ENCODE measurements at regions not wholly inside any gene's neighbourhood (a gene's known extent, or its start where the extent isn't known, plus 50 kb on each side); places are given as distances from the start of the nearest gene placed in this dataset.
A peak's percentile ranks its signal among the peaks of the same experiment; 100 is the strongest.

GRCh38 chr6:97394160-97394748, 111.2 kb upstream of the MMS22L start:
- DNase-seq = peak; percentile 70
- no peak for TF ChIP-seq POLR2A (IDR thresholded peaks at IDR 0.05)
- TF ChIP-seq, protein P1, sequence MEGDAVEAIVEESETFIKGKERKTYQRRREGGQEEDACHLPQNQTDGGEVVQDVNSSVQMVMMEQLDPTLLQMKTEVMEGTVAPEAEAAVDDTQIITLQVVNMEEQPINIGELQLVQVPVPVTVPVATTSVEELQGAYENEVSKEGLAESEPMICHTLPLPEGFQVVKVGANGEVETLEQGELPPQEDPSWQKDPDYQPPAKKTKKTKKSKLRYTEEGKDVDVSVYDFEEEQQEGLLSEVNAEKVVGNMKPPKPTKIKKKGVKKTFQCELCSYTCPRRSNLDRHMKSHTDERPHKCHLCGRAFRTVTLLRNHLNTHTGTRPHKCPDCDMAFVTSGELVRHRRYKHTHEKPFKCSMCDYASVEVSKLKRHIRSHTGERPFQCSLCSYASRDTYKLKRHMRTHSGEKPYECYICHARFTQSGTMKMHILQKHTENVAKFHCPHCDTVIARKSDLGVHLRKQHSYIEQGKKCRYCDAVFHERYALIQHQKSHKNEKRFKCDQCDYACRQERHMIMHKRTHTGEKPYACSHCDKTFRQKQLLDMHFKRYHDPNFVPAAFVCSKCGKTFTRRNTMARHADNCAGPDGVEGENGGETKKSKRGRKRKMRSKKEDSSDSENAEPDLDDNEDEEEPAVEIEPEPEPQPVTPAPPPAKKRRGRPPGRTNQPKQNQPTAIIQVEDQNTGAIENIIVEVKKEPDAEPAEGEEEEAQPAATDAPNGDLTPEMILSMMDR (IDR thresholded peaks at IDR 0.05) = peak; percentile 68 to 91 (median 80)

DNA sequence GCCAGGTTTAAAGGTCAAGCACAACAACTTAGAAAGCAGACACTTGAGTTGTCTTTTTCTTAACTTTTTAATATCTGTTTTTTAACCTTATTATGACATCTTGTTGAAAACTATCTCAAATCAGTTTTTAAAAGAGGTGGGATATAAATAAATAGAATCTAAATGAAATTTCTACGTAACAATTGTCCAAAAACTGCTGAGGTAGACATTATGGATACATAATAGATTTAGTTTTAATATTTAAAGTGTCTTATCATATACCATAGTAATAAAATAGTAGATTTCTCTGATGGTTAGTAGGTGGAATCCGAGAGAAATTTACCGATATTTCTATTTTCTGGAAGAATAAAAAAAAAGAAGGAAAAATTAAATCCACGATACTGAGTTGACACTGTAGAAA, 113.9 kb upstream of the MMS22L start:
- no peak for DNase-seq
- intact Hi-C loops (cut with DNase I; ENCODE audit: low total_unique reads) = loop anchor here (10.0 kb wide), 1 partner anchor 212 kb away; no protein-coding TSS in a partner anchor
- whole genome bisulfite sequencing, 2 donors = 92 to 95% methylated on average over 4 of the region's 4 CpGs
- TF ChIP-seq, protein P1 (IDR thresholded peaks at IDR 0.05) = no peak
- TF ChIP-seq POLR2A (IDR thresholded peaks at IDR 0.05) = no peak
- no peaks in the 10 kb centered on the region for H3K9me3 ChIP-seq
- H3K4me1 ChIP-seq = no peaks in the 10 kb centered on the region
- no peaks in the 10 kb centered on the region for H3K36me3 ChIP-seq (ENCODE audit: low read depth, missing control alignments)
- H3K4me3 ChIP-seq = no peak overlapping the region
- H3K27me3 ChIP-seq = no peaks in the 10 kb centered on the region
- H3K27ac ChIP-seq = no peak overlapping the region

More at GRCh38 chr6:97394160-97394748, 111.2 kb upstream of the MMS22L start:
- WGBS, 2 donors = 5 to 8% methylated on average over 1 of the region's 1 CpG
- Histone ChIP-seq H3K27me3 (no peaks in the 10 kb centered on the region), H3K4me1 (no peaks in the 10 kb centered on the region), H3K4me3 (no peak overlapping the region), H3K9me3 (no peaks in the 10 kb centered on the region), H3K36me3 (ENCODE audit: low read depth, missing control alignments) (no peaks in the 10 kb centered on the region), H3K27ac (no peak overlapping the region)
- intact Hi-C loops (cut with DNase I; ENCODE audit: low total_unique reads) = loop anchor here (10.0 kb wide), 1 partner anchor 209 kb away; no protein-coding TSS in a partner anchor

- 70 to 74% methylated on average over 2 of the region's 2 CpGs for WGBS, 2 donors
- Histone ChIP-seq H3K27ac (no peak overlapping the region), H3K27me3 (no peaks in the 10 kb centered on the region), H3K4me1 (no peaks in the 10 kb centered on the region), H3K36me3 (ENCODE audit: low read depth, missing control alignments) (no peaks in the 10 kb centered on the region), H3K9me3 (no peaks in the 10 kb centered on the region), H3K4me3 (no peak overlapping the region)
- no peak for DNase-seq
- intact Hi-C loops (cut with DNase I; ENCODE audit: low total_unique reads) = loop anchor here (10.0 kb wide), 1 partner anchor 214 kb away; no protein-coding TSS in a partner anchor
- no peak for TF ChIP-seq POLR2A (IDR thresholded peaks at IDR 0.05)
- TF ChIP-seq, protein P1 (IDR thresholded peaks at IDR 0.05) = no peak
These were observed 116.2 kb upstream of the MMS22L start for GRCh38 chr6:97399208-97399607.

GRCh38 chr6:97401533-97401932, 118.5 kb upstream of the MMS22L start:
- no peak for DNase-seq
- H3K4me3 ChIP-seq = no peak overlapping the region
- intact Hi-C loops (cut with DNase I; ENCODE audit: low total_unique reads) = no loop called here
- no peaks in the 10 kb centered on the region for H3K36me3 ChIP-seq (ENCODE audit: low read depth, missing control alignments)
- H3K27me3 ChIP-seq = no peaks in the 10 kb centered on the region
- TF ChIP-seq, protein P1 (IDR thresholded peaks at IDR 0.05) = no peak
- no peak for TF ChIP-seq POLR2A (IDR thresholded peaks at IDR 0.05)
- H3K9me3 ChIP-seq = no peaks in the 10 kb centered on the region
- no peak overlapping the region for H3K27ac ChIP-seq
- H3K4me1 ChIP-seq = no peaks in the 10 kb centered on the region
- 52 to 69% methylated on average over 2 of the region's 2 CpGs for WGBS, 2 donors

Measured in testis (tissue), 2 donors.